Hepatocyte (in vitro differentiated cells): ENCODE measurements at regions not wholly inside any gene's neighbourhood (a gene's known extent, or its start where the extent isn't known, plus 50 kb on each side); places are given as distances from the start of the nearest gene placed in this dataset.
"Not testable (repeated sequence)": the region's sequence is repeated elsewhere in the genome, so short reads cannot be mapped to it uniquely, and the experiment has no call there.

Experiments used
- DNase-seq: peaks from one replicate; pipeline ENCODE4 v3.0.0-alpha.2; 2016; ENCODE audit warnings: low spot score
- H2AFZ ChIP-seq: fragments of 200-600 bp; sonication (generic); 2 replicates; pipeline ENCODE4 v1.6.0; 2016; ENCODE audit warnings: antibody characterized with exemption, mild to moderate bottlenecking
- H3K27ac ChIP-seq: fragments of 200-600 bp; sonication (generic); 2 replicates; pipeline ENCODE4 v1.5.1; 2016; ENCODE audit warnings: mild to moderate bottlenecking
- H3K27me3 ChIP-seq: fragments of 200-600 bp; sonication (generic); 2 replicates; pipeline ENCODE4 v1.6.1; 2016
- H3K36me3 ChIP-seq: fragments of 200-600 bp; sonication (generic); replicated peaks from 2 replicates; pipeline ENCODE4 v1.5.1; 2016; ENCODE audit warnings: low read depth; ENCODE audit not compliant: insufficient read depth
- H3K4me1 ChIP-seq: fragments of 200-600 bp; sonication (generic); 2 replicates; pipeline ENCODE4 v1.5.1; 2016; ENCODE audit warnings: mild to moderate bottlenecking, moderate library complexity; ENCODE audit not compliant: insufficient read depth
- H3K4me2 ChIP-seq: fragments of 200-600 bp; sonication (generic); 2 replicates; pipeline ENCODE4 v1.6.0; 2016
- H3K4me3 ChIP-seq: fragments of 200-600 bp; sonication (generic); 2 replicates; pipeline ENCODE4 v1.5.1; 2016; ENCODE audit warnings: mild to moderate bottlenecking
- H3K79me2 ChIP-seq: fragments of 200-600 bp; sonication (generic); 2 replicates; pipeline ENCODE4 v1.6.0; 2017; ENCODE audit warnings: mild to moderate bottlenecking
- H3K9me2 ChIP-seq: fragments of 200-600 bp; sonication (generic); replicated peaks from 2 replicates; pipeline ENCODE4 v1.6.0; 2017; ENCODE audit warnings: mild to moderate bottlenecking; ENCODE audit not compliant: insufficient read depth
- H3K9me3 ChIP-seq: fragments of 200-600 bp; sonication (generic); 2 replicates; pipeline ENCODE4 v1.5.1; 2016; ENCODE audit warnings: low read depth, mild to moderate bottlenecking
- H4K20me1 ChIP-seq: fragments of 200-600 bp; sonication (generic); 2 replicates; pipeline ENCODE4 v1.6.0; 2016; ENCODE audit warnings: mild to moderate bottlenecking; ENCODE audit not compliant: insufficient read depth, poor library complexity, severe bottlenecking
- CTCF ChIP-seq: fragments of 200-600 bp; sonication (generic); IDR thresholded peaks from 2 replicates; pipeline ENCODE4 v1.5.1; 2016; ENCODE audit warnings: antibody characterized with exemption, mild to moderate bottlenecking; ENCODE audit not compliant: poor library complexity
- EZH2 ChIP-seq: fragments of 200-600 bp; sonication (generic); IDR thresholded peaks from 2 replicates; pipeline ENCODE4 v1.6.1; 2016; ENCODE audit warnings: antibody characterized with exemption, mild to moderate bottlenecking, borderline replicate concordance
- EZH2phosphoT487 ChIP-seq: fragments of 200-600 bp; sonication (generic); IDR thresholded peaks from one replicate; pipeline ENCODE4 v1.6.1; 2018; ENCODE audit warnings: antibody characterized with exemption, mild to moderate bottlenecking, low read depth, moderate library complexity; ENCODE audit not compliant: unreplicated experiment, severe bottlenecking
- WGBS: methylation state at CpG from one replicate; pipeline ENCODE4 v1.1.6; 2016; ENCODE audit warnings: low lambda C conversion rate; ENCODE audit errors: missing lambda C conversion rate; 5-methylcytosine and 5-hydroxymethylcytosine counted together

DNA sequence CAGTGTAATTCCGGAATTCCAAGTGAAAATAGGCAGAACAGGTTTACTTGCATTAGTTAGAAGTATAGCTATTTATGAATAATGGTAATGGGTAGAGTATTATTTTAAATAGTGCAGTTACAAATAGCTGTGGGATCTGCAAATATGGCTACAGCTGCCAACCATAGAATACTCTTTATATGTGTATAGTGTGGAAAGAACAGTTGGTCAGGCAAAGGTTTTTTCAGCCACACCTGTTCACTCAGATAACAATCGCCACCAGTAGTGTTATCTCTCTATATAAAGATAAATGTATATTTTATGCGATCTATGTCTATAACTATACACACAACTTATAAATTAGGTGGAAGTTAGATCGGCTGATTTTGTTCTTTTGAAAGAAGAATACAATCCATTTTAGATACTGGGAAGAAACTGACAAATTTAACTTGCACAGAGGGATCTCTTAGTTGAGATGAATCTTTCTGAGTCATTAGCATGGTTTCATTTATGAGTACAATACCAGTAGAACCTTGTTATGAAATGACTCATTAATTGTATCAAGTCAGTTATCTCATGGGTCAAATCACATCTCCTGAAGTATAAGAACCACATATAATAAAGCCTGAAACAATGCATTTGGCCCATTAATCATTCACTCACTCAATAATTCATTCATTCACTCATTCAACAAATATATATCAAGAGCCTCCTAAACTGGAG, 100.9 kb upstream of the NR3C2 start:
- no peaks in the 10 kb centered on the region for H3K79me2 ChIP-seq
- no peak overlapping the region for H3K27ac ChIP-seq
- WGBS = 90% methylated on average over 4 of the region's 4 CpGs
- no peaks in the 10 kb centered on the region for H3K36me3 ChIP-seq
- H3K4me3 ChIP-seq = no peak overlapping the region
- no peak for DNase-seq
- TF ChIP-seq EZH2phosphoT487 (no peak), EZH2 (no peak), CTCF (no peak)
- H4K20me1 ChIP-seq = no peaks in the 10 kb centered on the region
- H3K9me3 ChIP-seq = no peaks in the 10 kb centered on the region
- no peaks in the 10 kb centered on the region for H3K27me3 ChIP-seq
- peaks cover 6% of the 10 kb centered on the region for H3K4me1 ChIP-seq
- H3K9me2 ChIP-seq = no peaks in the 10 kb centered on the region
- H2AFZ ChIP-seq = no peak overlapping the region
- H3K4me2 ChIP-seq = no peak overlapping the region

GRCh38 chr4:148540622-148541326, 98.6 kb upstream of the NR3C2 start:
- H3K4me3 ChIP-seq = no peak overlapping the region

GRCh38 chr4:148539387-148539786, 97.2 kb upstream of the NR3C2 start:
- 46% methylated on average over 3 of the region's 3 CpGs for WGBS
- DNase-seq = peak; percentile 56
- peak overlapping the region; percentile 9 for H3K27ac ChIP-seq
- no peaks in the 10 kb centered on the region for H3K9me3 ChIP-seq
- H3K79me2 ChIP-seq = no peaks in the 10 kb centered on the region
- H3K4me2 ChIP-seq = peak overlapping the region; percentile 4
- no peaks in the 10 kb centered on the region for H3K36me3 ChIP-seq
- no peak overlapping the region for H2AFZ ChIP-seq
- H3K9me2 ChIP-seq = no peaks in the 10 kb centered on the region
- TF ChIP-seq EZH2 (no peak), CTCF (no peak), EZH2phosphoT487 (no peak)
- H3K27me3 ChIP-seq = no peaks in the 10 kb centered on the region
- H4K20me1 ChIP-seq = no peaks in the 10 kb centered on the region
- H3K4me3 ChIP-seq = no peak overlapping the region
- H3K4me1 ChIP-seq = peaks cover 6% of the 10 kb centered on the region

More at GRCh38 chr4:148540622-148541326, 98.6 kb upstream of the NR3C2 start:
- TF ChIP-seq EZH2 (no peak), CTCF (no peak), EZH2phosphoT487 (no peak)
- H4K20me1 ChIP-seq = no peaks in the 10 kb centered on the region
- peaks cover 6% of the 10 kb centered on the region for H3K4me1 ChIP-seq
- H2AFZ ChIP-seq = no peak overlapping the region
- DNase-seq = no peak
- no peaks in the 10 kb centered on the region for H3K9me2 ChIP-seq
- H3K36me3 ChIP-seq = no peaks in the 10 kb centered on the region
- no peaks in the 10 kb centered on the region for H3K27me3 ChIP-seq
- no peaks in the 10 kb centered on the region for H3K9me3 ChIP-seq
- H3K27ac ChIP-seq = no peak overlapping the region
- H3K79me2 ChIP-seq = no peaks in the 10 kb centered on the region
- no peak overlapping the region for H3K4me2 ChIP-seq
- 84% methylated on average over 4 of the region's 4 CpGs for WGBS

DNA sequence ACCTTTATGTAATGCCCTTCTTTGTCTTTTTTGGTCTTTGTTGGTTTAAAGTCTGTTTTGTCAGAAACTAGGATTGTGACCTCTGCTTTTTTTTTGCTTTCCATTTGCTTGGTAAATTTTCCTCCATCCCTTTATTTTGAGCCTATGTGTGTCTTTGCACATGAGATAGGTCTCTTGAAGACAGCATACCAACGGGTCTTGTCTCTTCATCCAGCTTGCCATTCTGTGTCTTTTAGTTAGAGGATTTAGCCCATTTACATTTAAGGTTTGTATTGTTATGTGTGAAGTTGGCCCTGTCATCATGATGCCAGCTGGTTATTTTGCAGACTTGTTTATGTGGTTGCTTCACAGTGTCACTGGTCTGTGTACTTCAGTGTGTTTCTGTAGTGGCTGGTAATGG, 91.6 kb upstream of the NR3C2 start:
- not testable (repeated sequence) for H4K20me1 ChIP-seq, H3K4me1 ChIP-seq, DNase-seq, H3K9me2 ChIP-seq, H3K79me2 ChIP-seq, H3K27me3 ChIP-seq, H2AFZ ChIP-seq, H3K4me2 ChIP-seq, H3K9me3 ChIP-seq, H3K4me3 ChIP-seq, H3K27ac ChIP-seq, H3K36me3 ChIP-seq
- WGBS = 89% methylated on average over 1 of the region's 1 CpG
